Rectal smooth muscle tissue (tissue), 1 donor: ENCODE measurements at regions not wholly inside any gene's neighbourhood (a gene's known extent, or its start where the extent isn't known, plus 50 kb on each side); places are given as distances from the start of the nearest gene placed in this dataset.
"Not testable (repeated sequence)": the region's sequence is repeated elsewhere in the genome, so short reads cannot be mapped to it uniquely, and the experiment has no call there.

ENCODE experiments used
- H3K27ac ChIP-seq: one replicate; pipeline ENCODE4 v1.7.0; 2013; ENCODE audit warnings: low read depth, low read length, inconsistent platforms
- H3K27me3 ChIP-seq: one replicate; pipeline ENCODE4 v1.7.0; 2013; ENCODE audit warnings: low read length; ENCODE audit not compliant: control insufficient read depth, insufficient read depth
- H3K36me3 ChIP-seq: one replicate; pipeline ENCODE4 v1.7.0; 2013; ENCODE audit warnings: low read length; ENCODE audit not compliant: control insufficient read depth, insufficient read depth
- H3K4me1 ChIP-seq: one replicate; pipeline ENCODE4 v1.7.0; 2013; ENCODE audit warnings: low read length; ENCODE audit not compliant: control insufficient read depth, insufficient read depth
- H3K4me3 ChIP-seq: one replicate; pipeline ENCODE4 v1.7.0; 2013; ENCODE audit warnings: low read length
- H3K9ac ChIP-seq: one replicate; pipeline ENCODE4 v1.7.0; 2013; ENCODE audit warnings: low read length

- no peak overlapping the region for H3K27ac ChIP-seq
- no peaks in the 10 kb centered on the region for H3K36me3 ChIP-seq
- H3K27me3 ChIP-seq: no peaks in the 10 kb centered on the region
- H3K9ac ChIP-seq: no peak overlapping the region
- no peaks in the 10 kb centered on the region for H3K4me1 ChIP-seq
- no peak overlapping the region for H3K4me3 ChIP-seq
Measured at GRCh38 chr6:159427335-159427734, 258.1 kb downstream of the FNDC1 start.

DNA sequence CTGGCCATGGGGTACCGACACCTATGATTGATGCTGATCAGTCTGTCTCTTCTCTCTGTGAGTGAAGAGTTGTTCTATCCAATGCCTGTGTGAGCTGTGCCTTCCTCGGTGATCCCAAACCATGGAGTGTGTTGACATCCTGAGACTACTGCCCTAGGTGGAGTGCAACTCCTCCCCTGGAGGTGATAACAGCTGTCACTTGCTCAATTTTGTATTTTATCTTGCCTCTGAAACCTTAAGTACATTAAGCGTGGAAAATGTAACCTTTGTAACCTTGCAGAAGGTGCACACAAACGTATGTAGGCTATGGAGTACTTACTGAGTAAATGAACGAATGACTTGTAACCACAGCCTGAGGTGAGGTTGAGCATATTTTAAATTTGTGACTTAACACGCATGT is 256.2 kb downstream of the FNDC1 start:
- Histone ChIP-seq H3K27ac (no peak overlapping the region), H3K9ac (no peak overlapping the region), H3K36me3 (no peaks in the 10 kb centered on the region), H3K27me3 (no peaks in the 10 kb centered on the region), H3K4me3 (no peak overlapping the region), H3K4me1 (no peaks in the 10 kb centered on the region)

DNA sequence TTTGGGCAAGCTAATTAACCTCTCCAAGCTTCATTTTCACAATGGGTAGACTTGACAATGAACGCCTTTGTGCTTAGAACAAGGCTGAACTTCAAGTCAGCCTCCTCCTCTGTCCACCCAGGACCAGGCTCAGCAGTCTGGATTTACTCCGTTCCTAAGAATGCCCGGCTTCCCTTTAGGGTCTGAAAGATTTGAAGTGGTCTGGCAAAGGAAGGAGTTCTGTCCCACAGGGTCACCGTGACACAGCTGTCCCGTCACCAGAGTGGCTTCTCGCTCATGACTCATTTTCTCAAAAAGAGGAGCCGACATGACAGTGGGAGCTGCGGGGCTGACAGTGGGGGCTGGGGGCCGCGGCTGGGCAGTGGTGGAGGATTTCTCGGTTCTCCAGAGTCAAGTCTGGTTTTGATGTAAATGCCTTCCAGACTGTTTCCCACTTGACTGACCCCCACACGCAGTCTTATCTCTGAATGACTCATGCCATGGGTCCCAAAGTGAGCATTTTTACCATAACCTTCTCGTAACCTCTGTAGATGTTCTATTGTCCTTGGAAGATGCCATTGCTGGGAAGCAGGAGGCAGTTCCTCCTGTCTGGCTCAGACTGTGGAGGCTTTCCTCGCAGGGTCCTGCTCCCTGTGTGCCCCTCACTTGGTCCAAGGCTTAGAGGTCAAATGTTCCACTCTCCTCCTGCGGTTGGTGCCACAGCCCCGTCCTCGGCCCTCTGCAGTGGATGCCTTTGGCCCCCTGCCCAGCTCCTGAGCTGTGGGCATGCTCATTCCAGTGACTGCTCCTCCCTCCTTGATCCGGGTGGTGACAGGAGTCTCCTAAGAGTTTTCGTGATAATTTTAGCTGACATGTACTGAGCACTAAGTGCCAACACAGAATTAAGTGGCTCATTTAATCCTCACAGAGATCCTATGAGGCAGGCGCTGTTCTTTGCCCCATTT is 253.1 kb downstream of the FNDC1 start:
- no peak overlapping the region for H3K4me3 ChIP-seq
- no peaks in the 10 kb centered on the region for H3K27me3 ChIP-seq
- no peak overlapping the region for H3K27ac ChIP-seq
- no peak overlapping the region for H3K9ac ChIP-seq
- H3K36me3 ChIP-seq: no peaks in the 10 kb centered on the region
- no peaks in the 10 kb centered on the region for H3K4me1 ChIP-seq

DNA sequence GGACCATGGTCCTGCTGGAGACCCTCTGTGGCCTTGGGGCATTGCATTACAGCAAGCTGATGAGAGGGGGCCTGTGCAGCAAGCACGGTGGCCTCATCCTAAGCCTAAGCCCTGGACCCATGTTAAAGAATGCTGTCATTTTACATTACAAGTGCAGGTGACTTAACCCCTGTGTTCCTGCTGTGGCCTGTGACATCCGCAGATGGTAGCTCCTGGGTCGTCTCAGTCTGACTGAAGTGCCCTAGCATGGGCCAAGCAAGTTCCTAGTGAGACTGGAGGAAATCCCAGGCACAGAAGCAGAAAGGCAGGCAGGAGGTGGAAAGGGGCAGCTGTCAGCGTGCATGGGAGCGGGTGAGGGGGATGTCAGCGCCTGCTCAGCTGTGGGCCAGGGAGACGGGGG is 252.4 kb downstream of the FNDC1 start:
- Histone ChIP-seq H3K27me3 (no peaks in the 10 kb centered on the region), H3K36me3 (no peaks in the 10 kb centered on the region), H3K27ac (no peak overlapping the region), H3K4me3 (no peak overlapping the region), H3K4me1 (no peaks in the 10 kb centered on the region), H3K9ac (no peak overlapping the region)

DNA sequence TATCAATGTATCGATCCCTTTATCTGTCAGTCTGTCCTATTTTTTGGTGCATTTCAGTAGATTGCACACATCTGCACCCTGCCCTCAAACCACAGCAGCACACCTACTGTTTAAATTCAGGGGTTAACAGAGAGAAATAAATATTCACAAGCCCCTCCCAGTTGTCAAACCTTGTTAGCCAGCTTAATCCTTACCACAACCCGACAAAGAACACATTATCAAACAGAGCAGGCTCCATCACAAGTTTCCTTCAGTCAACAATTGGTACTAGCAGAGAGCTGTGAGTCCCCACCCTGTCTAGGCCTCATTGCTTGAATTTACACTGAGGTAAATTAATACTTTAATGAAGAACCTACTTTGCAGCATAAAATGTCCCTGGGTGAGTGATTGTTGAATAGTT is 249.8 kb downstream of the FNDC1 start:
- Histone ChIP-seq H3K4me1 (no peaks in the 10 kb centered on the region), H3K36me3 (no peaks in the 10 kb centered on the region), H3K4me3 (no peak overlapping the region), H3K9ac (no peak overlapping the region), H3K27me3 (no peaks in the 10 kb centered on the region), H3K27ac (no peak overlapping the region)

- Histone ChIP-seq H3K4me1 (no peaks in the 10 kb centered on the region), H3K27me3 (no peaks in the 10 kb centered on the region), H3K36me3 (no peaks in the 10 kb centered on the region), H3K9ac (no peak overlapping the region), H3K27ac (no peak overlapping the region), H3K4me3 (no peak overlapping the region)
Measured at GRCh38 chr6:159416891-159417560, 247.8 kb downstream of the FNDC1 start.

DNA sequence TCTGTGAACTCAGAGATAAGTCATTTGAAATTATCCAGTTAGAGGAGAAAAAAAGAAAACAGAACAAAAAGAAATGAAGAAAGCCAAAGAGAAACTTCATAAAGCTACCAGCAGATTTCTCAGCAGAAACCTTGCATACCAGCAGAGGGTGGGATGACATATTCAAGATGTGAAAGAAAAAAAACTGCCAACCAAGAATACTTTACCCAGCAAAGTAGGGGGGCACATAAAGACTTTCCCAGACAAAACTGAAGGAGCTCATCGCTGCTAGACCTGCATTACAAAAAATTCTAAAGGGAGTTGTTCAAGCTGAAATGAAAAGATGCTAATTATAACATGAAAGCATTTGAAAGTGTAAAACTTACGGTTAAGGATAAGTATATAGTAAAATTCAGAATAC is 246.3 kb downstream of the FNDC1 start:
- H3K4me1 ChIP-seq: no peaks in the 10 kb centered on the region
- H3K4me3 ChIP-seq: no peak overlapping the region
- H3K27ac ChIP-seq: no peak overlapping the region
- H3K36me3 ChIP-seq: no peaks in the 10 kb centered on the region
- no peak overlapping the region for H3K9ac ChIP-seq
- H3K27me3 ChIP-seq: no peaks in the 10 kb centered on the region

DNA sequence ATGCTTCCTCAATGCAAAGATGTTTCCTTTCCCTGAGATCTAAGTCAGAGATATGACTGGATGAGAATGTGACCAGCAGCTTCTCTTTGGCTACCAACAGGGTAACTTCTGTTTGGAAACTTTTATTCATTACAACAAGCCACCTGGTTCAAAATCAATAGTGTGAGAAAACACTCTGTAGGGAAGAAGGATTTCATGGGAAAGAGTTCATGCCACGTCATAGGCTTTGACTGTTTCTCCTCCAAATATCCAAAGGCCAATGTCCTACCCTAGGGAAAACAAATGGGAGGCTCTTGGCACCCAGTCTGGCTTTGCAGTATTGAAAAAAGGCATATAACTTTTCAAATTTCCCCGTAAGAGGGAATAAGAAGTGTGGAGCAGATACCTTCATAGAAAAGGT is 245.5 kb downstream of the FNDC1 start:
- Histone ChIP-seq H3K36me3 (no peaks in the 10 kb centered on the region), H3K27ac (no peak overlapping the region), H3K27me3 (no peaks in the 10 kb centered on the region), H3K4me3 (no peak overlapping the region), H3K9ac (no peak overlapping the region), H3K4me1 (no peaks in the 10 kb centered on the region)

DNA sequence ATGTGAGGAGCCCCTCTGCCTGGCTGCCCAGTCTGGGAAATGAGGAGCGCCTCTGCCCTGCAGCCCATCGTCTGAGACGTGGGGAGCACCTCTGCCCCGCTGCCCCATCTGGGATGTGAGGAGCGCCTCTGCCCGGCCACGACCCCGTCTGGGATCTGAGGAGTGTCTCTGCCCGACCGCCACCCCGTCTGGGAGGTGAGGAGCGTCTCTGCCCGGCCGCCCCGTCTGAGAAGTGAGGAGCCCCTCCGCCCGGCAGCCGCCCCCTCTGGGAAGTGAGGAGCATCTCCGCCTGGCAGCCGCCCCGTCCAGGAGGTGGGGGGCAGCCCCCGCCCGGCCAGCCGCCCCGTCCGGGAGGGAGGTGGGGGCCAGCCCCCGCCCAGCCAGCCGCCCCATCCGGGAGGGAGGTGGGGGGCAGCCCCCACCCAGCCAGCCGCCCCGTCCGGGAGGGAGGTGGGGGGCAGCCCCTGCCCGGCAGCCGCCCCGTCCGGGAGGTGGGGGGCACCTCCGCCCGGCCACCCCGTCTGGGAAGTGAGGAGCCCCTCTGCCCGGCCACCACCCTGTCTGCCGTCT is 238.1 kb downstream of the FNDC1 start:
- not testable (repeated sequence) for H3K27me3 ChIP-seq, H3K36me3 ChIP-seq, H3K4me3 ChIP-seq, H3K4me1 ChIP-seq, H3K9ac ChIP-seq, H3K27ac ChIP-seq

DNA sequence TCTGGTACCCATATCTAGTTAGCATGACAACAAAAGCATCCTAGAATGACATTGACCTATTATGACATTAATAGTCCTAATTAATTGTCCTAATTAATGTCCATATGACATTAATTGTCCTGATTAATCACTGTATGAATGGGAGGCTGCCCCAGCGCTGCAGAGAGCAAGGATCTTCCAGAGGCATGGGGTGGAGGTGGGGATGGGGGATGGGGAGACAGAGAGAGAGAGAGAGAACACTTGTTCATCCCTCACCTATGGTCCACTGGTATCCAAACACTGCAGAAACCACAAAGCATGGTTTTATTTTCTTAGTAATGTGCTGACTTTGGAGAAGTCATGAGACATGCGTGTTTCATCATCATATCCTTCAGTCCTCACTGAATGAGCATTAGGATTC is 235.1 kb downstream of the FNDC1 start:
- no peak overlapping the region for H3K9ac ChIP-seq
- H3K27ac ChIP-seq: no peak overlapping the region
- no peaks in the 10 kb centered on the region for H3K36me3 ChIP-seq
- no peak overlapping the region for H3K4me3 ChIP-seq
- H3K4me1 ChIP-seq: no peaks in the 10 kb centered on the region
- no peaks in the 10 kb centered on the region for H3K27me3 ChIP-seq

- H3K27ac ChIP-seq: no peak overlapping the region
Measured at GRCh38 chr6:159400826-159401225, 231.6 kb downstream of the FNDC1 start.

DNA sequence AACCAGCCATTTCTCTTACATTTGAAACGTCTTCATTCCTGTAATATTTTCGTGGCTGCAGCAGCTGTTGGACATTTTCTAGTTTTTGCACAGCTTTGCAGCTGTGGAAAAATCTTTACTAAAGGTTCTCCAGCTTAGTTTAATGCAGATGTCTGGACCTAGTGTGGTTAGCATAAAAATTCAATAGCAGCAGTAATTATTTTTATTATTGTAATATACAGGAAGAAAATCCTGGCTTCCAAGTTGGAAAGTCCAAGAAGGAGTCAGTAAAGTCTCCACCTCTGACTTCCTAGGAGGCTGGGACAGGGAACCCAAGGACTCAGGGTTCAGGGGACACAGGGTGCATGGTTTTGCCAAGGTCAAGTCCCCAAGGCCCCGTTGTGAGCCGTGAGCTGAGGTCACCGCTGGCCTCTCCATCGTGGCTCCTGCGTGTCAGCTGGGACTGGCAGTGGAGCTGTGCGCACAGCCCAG is 230.6 kb downstream of the FNDC1 start:
- Histone ChIP-seq H3K36me3 (no peaks in the 10 kb centered on the region), H3K27me3 (no peaks in the 10 kb centered on the region), H3K27ac (no peak overlapping the region), H3K4me3 (no peak overlapping the region), H3K4me1 (no peaks in the 10 kb centered on the region), H3K9ac (no peak overlapping the region)

More at GRCh38 chr6:159400826-159401225, 231.6 kb downstream of the FNDC1 start:
- Histone ChIP-seq H3K4me1 (no peaks in the 10 kb centered on the region), H3K36me3 (no peaks in the 10 kb centered on the region), H3K9ac (no peak overlapping the region), H3K27me3 (no peaks in the 10 kb centered on the region), H3K4me3 (no peak overlapping the region)
